GM18951 (cell line): ENCODE measurements at regions not wholly inside any gene's neighbourhood (a gene's known extent, or its start where the extent isn't known, plus 50 kb on each side); places are given as distances from the start of the nearest gene placed in this dataset.
"Not testable (repeated sequence)": the region's sequence is repeated elsewhere in the genome, so short reads cannot be mapped to it uniquely, and the experiment has no call there.

Source experiments
- POLR2A ChIP-seq: IDR thresholded peaks from 4 replicates; pipeline ENCODE4 v1.6.1; 2011; ENCODE audit warnings: mild to moderate bottlenecking; ENCODE audit not compliant: insufficient read length, insufficient read depth; ENCODE audit errors: extremely low read depth
- in situ Hi-C: fragments of 300-500 bp; cut with MboI; formaldehyde crosslinking; loops from one replicate; pipeline ENCODE4 v1.12.0; 2022; ENCODE audit warnings: low sequenced_read_pairs, mixed read lengths, inconsistent platforms; ENCODE audit not compliant: unreplicated experiment

DNA sequence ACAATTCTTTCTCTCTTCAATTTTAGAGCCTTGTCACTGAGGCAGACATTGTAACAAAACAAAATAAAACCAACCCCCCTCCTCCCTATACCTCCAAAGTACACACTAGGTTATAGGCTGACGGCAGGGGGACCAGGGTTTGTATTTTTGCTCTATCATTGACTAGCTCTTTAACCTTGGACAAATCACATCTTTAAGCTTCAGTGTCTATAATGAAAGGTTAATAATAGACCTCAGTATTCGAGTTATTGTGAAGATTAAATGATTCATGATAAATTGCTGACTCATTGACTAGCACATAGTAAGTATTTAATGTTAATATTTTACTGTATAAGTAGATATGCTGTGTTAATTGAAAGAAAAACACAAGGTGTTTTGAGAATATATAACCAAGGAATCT, 1267.6 kb upstream of the ADGRL2 start:
- in situ Hi-C loops = no loop called here
- TF ChIP-seq POLR2A = no peak

DNA sequence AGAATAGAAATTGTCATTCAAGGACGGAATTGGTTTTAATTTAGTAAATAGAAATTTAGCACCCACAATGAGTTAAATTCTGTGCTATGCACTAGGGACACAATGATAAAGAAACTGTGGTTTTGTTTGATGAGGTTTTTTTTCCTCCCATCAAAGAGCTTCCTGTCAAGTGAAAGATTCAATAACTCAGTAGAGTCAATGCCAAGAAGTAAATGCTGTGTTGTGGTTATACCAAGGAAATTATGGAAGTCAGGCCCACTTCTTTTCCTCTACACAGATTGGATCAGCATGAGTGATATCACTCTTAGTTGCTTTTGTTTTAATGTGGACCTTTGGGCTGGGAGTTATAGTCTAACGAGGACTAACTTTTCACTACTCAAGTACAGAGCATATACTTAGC, 1269.6 kb upstream of the ADGRL2 start:
- in situ Hi-C loops = no loop called here
- TF ChIP-seq POLR2A = no peak

DNA sequence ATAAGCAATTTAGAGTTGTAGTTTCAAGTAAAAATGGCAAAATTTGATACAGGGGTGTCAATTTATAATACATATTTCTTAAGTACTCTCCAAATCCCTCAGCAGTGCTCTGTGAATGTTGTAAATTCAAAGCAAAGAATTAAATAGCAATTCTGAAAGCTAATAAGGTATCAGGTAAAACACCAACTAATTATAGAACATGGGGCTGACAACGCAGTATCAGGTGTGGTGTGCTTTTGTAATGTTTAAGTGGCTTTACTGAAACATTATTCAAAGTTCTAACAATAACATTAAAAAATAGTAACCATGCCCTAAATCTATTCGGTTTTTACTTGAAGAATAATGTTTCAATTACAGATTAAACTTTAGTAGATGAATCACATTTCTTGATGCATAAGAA, 1271.2 kb upstream of the ADGRL2 start:
- in situ Hi-C loops = no loop called here
- TF ChIP-seq POLR2A = no peak

DNA sequence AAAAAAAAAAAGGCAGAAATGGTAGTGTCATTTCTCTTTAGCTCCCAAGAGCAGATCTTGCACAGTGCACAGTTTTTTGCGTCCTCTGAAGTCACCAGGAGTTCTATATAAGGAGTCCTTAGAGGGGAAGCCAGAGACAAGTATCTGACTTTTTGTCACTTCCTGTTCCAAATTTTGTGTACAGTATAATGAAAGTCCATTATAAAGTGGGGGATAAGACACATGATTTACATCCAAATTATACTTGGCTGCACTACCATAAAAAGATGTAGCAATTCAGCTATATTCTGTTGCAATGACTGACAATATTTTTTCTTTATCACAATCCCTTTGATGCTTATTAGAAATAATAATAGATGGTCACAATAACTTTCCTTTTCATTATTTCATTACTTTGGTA, 1276.9 kb upstream of the ADGRL2 start:
- in situ Hi-C loops = no loop called here
- TF ChIP-seq POLR2A = no peak

DNA sequence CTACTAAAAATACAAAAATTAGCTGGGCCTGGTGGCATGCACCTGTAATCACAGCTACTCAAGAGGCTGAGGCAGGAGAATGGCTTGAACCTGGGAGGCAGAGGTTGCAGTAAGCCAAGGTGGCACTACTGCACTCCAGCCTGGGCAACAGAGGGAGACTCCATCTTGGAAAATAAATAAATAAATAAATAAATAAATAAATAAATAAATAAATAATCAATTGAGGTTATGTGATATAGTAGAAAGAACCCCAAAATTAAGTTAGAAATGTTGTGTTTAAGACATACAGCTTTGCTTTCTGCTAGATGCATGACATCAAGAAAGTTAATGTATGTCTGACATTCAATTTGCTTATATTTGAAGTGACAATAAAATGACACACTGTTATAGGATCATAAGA, 1277.7 kb upstream of the ADGRL2 start:
- in situ Hi-C loops = not testable (repeated sequence)

DNA sequence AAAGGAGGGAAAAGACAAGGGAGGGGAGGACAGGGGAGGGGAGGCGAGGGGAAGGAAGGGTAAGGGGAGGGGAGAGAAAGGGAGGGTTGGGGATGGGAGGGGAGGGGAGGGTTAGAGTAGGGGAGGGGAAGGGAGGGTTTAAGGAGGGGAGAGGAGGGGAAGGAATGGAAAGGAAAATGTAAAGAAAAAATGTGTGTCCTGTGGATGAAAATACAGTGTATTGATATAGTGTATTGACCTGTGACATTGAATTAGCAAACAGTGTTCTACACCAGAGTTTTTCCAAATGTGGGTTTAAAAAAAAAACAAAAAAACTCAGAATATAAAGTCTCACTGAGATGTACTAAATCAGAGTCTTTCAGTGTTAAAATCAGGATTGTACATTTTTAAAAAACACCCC, 1279.8 kb upstream of the ADGRL2 start:
- in situ Hi-C loops = no loop called here
- TF ChIP-seq POLR2A = no peak

DNA sequence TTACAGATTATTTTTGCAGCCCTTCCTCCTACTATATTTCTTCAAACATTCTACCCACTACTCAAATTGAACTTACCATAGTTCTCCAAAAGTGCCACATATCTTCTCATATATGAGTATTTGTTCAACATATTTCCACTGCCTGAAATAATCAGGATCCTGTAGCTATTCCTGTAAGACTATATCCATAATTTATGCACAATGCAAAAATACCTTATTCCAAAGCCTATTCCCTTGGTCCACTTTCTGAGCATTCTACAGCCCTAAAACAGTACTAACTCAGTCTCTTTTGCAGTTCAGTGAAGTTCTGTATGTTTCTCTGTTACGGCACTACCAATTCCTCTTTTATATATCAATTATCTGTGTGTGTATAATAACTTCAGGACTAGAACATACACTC, 1283.7 kb upstream of the ADGRL2 start:
- in situ Hi-C loops = no loop called here
- no peak for TF ChIP-seq POLR2A

DNA sequence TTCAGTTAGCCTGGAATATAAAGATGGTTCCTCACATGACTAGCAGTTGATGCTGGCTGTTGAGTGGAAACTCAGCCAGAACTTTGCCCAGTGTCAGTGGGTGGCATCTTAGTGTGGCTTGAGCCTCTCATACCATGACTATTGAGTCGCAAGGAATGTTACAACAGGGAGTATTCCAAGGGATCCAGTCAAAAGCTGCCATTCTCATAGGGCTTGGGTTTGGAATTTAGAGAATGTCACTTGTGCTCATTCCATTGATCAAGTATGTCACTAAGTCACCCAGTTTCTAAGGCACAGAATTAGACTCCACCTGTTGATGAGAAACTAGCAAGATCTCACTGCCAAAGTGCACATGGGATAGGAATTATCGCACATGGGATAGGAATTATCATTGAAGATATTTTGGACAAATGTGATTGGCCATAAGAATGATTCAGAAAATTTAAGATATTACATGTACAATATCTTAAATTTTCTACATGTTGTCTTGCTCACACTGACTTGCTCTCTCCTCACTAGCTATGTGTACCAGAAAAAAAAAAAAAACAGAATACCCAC, 1290.7 kb upstream of the ADGRL2 start:
- no peak for TF ChIP-seq POLR2A
- in situ Hi-C loops = no loop called here

DNA sequence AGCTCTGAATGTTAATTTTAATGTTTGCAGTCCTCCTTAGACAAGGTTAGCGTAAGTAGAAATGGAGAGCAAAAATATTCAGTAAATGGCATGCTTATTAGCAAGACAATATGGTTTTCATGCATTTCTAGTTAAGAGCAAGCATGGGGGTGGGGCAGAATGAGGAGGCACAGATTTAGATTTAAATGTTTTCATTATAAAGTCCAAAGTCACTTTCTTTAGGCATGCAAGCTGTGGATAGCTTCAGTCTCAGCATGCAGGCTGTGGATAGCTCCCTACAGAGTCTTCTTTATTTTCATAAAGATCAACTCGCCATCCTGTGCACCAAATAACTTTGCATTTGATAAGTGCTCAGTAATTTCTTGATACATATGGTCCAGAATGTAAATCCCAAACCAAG, 1294.5 kb upstream of the ADGRL2 start:
- no peak for TF ChIP-seq POLR2A
- in situ Hi-C loops = no loop called here

DNA sequence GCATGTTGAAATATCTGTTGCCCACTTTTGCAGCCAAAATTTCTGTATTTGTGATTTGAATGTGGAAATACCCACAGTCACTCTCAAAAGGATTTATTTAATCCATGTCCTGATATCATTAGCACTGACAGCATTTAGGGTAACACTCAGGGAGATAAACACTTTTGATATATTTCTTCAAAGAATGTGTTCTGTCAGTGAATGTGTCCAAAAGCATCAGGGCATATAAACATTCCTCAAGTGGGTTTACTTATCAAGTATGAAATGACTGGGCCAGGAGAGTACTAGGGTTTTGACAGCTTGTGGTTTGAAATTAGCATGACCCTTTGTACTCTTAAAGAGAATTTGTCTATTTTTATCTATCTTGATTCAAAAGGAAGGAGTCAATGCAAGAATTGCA, 1302.1 kb upstream of the ADGRL2 start:
- in situ Hi-C loops = no loop called here

DNA sequence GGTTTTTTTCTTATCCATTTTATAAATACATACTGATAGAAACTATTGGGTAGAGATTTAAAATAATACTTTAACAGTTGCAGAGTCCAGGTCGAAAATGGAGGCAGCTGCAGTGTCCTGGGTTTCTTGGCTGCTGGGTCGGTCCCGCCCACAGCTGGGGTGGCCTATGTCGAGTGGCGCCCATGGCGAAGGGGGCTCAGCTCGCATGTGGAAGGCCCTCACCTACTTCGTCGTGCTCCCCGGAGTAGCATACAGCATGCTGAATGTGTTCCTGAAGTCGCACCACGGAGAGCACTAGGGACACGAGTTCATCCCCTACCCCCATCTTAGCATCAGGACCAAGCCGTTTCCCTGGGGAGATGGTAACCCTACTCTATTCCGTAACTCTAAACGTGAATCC, 1304.9 kb upstream of the ADGRL2 start:
- TF ChIP-seq POLR2A = no peak
- in situ Hi-C loops = no loop called here

More for the DNA sequence above, 1302.1 kb upstream of the ADGRL2 start:
- no peak for TF ChIP-seq POLR2A

DNA sequence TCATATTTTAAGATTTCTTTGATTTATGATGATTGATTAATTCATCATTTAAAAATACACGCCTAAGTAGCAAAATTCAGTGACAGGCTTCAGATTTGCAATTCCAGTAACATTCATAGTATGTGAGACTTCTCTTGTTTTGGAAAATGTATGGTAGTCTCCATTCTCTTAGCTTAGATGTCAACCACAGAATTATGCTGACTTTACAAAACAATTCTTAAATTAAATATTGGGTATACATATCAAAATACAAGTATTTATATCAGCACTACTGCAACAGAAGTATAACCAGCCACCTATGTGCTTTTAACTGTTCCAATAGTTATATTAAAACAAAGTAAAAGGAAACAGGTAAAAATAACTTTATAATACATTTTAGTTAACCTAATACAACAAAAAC, 1328.6 kb upstream of the ADGRL2 start:
- no peak for TF ChIP-seq POLR2A
- in situ Hi-C loops = no loop called here

DNA sequence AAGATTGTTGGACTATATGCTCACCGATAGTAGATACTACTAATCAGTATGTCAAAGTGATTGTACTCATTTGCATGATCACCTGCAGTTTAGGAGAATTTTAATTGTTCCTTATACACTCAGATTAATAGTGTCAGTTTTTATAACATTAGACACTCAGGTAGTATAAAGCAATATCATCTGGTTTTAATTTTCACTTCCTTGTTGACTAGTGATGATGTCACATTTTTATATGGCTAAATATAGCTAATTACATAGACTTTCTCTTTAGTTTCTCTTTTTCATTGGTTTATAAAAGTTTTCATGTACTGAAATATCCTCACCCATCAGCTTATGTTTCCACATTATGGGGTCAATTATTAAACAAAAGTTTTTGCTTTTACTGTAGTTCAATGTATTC, 1332.4 kb upstream of the ADGRL2 start:
- TF ChIP-seq POLR2A = no peak
- in situ Hi-C loops = no loop called here

DNA sequence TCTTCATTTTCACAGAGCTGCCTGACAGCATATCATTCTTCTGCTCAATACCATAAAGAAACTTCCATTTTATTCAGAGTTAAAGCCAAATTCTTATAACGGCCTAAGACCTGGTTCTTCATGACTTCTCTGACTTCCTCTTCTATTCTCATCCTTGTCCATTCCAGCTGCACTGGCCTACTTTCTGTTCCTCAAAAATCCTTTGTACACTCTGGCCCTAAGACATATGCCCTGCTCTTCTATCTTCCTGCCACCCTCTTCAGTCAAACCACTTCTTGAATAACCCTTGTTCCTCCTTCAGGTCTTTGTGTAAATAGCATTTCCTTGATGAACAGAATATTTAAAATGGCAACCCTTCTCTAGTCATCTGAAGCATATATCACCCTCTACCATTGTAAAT, 1338.7 kb upstream of the ADGRL2 start:
- in situ Hi-C loops = no loop called here
- TF ChIP-seq POLR2A = no peak

DNA sequence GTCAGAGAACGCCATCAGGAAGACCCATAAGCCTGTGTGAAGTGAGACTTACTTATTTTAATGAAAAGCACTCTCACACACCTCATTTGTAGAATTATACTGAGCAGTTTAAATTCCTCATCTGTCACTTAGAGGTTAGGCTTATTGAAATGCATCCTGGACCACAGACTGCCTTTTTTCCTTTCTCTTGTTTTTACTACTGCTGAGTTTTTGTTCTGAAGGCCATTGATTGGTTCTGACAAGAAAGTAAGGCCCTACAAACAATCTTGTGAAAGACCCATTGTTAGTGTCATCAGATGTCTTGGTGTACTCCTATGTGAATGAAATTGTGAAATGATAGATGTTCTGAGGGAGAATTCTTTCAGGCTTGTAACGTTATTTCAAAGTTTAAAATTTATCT, 1343.3 kb upstream of the ADGRL2 start:
- no peak for TF ChIP-seq POLR2A
- in situ Hi-C loops = no loop called here
